Neural progenitor cell (in vitro differentiated cells): ENCODE measurements at regions not wholly inside any gene's neighbourhood (a gene's known extent, or its start where the extent isn't known, plus 50 kb on each side); places are given as distances from the start of the nearest gene placed in this dataset.

Experiments
- CTCF ChIP-seq: fragments of 200-600 bp; sonication (generic); IDR thresholded peaks from 2 replicates; pipeline ENCODE4 v1.5.1; 2017; ENCODE audit warnings: antibody characterized with exemption, mild to moderate bottlenecking
- EZH2phosphoT487 ChIP-seq: fragments of 200-600 bp; sonication (generic); IDR thresholded peaks from 2 replicates; pipeline ENCODE4 v1.6.1; 2017; ENCODE audit warnings: antibody characterized with exemption

GRCh38 chrX:150050387-150050786 is 112.1 kb upstream of the EOLA2 start:
- TF ChIP-seq CTCF (no peak), EZH2phosphoT487 (no peak)
